Endothelial cell of umbilical vein (primary cell): ENCODE measurements at regions not wholly inside any gene's neighbourhood (a gene's known extent, or its start where the extent isn't known, plus 50 kb on each side); places are given as distances from the start of the nearest gene placed in this dataset.

ENCODE experiments used
- CTCF ChIP-seq, 2 donors: IDR thresholded peaks; 1 replicate in 1 of 2; 2 replicates in 1 of 2; pipeline ENCODE4 v1.5.1; 2011; ENCODE audit warnings: low read length in 2 of 2, mild to moderate bottlenecking in 2 of 2, moderate library complexity in 2 of 2, control low read depth in 1 of 2, inconsistent platforms in 1 of 2, low read depth in 1 of 2; ENCODE audit not compliant: insufficient read depth in 1 of 2; ENCODE audit errors: extremely low read depth in 1 of 2
- EZH2 ChIP-seq: IDR thresholded peaks from 2 replicates; pipeline ENCODE4 v1.6.1; 2012; ENCODE audit warnings: borderline replicate concordance, low read depth, mild to moderate bottlenecking, moderate library complexity, low read length, inconsistent platforms; ENCODE audit not compliant: severe bottlenecking
- FOS ChIP-seq: IDR thresholded peaks from 2 replicates; pipeline ENCODE4 v1.6.1; 2011; ENCODE audit warnings: mild to moderate bottlenecking, low read length, moderate library complexity, borderline replicate concordance; ENCODE audit not compliant: insufficient read depth
- JUN ChIP-seq: IDR thresholded peaks from 2 replicates; pipeline ENCODE4 v1.6.1; 2011; ENCODE audit warnings: borderline replicate concordance, low read depth; ENCODE audit not compliant: insufficient read length, insufficient read depth
- MAX ChIP-seq: IDR thresholded peaks from 2 replicates; pipeline ENCODE4 v1.6.1; 2011; ENCODE audit not compliant: insufficient read depth, insufficient read length
- MYC ChIP-seq: IDR thresholded peaks from one replicate; pipeline ENCODE4 v1.6.1; 2011; ENCODE audit warnings: mild to moderate bottlenecking, low read depth, low read length
- POLR2A ChIP-seq: IDR thresholded peaks from 2 replicates; pipeline ENCODE4 v1.6.1; 2012; ENCODE audit warnings: low read depth, mild to moderate bottlenecking, control low read depth, low read length
- POLR2AphosphoS5 ChIP-seq: IDR thresholded peaks from 2 replicates; pipeline ENCODE4 v1.6.1; 2012; ENCODE audit warnings: low read depth, mild to moderate bottlenecking, control low read depth, low read length, moderate library complexity; ENCODE audit not compliant: insufficient read depth

GRCh38 chr3:106104078-106104477 lies 235.3 kb upstream of the CBLB start:
- TF ChIP-seq POLR2A (no peak), POLR2AphosphoS5 (no peak), CTCF (IDR thresholded peaks at IDR 0.05; ENCODE audit: extremely low read depth in 1 of 2, insufficient read depth in 1 of 2, low read depth in 1 of 2, low read length in 2 of 2) (no peak), JUN (no peak), MYC (no peak), MAX (no peak), EZH2 (no peak), FOS (no peak)
